HEK293T (cell line): ENCODE measurements at regions not wholly inside any gene's neighbourhood (a gene's known extent, or its start where the extent isn't known, plus 50 kb on each side); places are given as distances from the start of the nearest gene placed in this dataset.

ENCODE experiments used
- HDGF ChIP-seq: fragments of 450-650 bp; IDR thresholded peaks from 2 replicates; pipeline ENCODE4 v1.6.1; 2017; ENCODE audit warnings: antibody characterized with exemption, borderline replicate concordance
- LEF1 ChIP-seq: fragments of 450-650 bp; IDR thresholded peaks from 2 replicates; pipeline ENCODE4 v1.6.1; 2017; ENCODE audit warnings: mild to moderate bottlenecking, borderline replicate concordance
- SP1 ChIP-seq: fragments of 450-650 bp; IDR thresholded peaks from 2 replicates; pipeline ENCODE4 v1.6.1; 2017
- TARDBP ChIP-seq: fragments of 450-650 bp; IDR thresholded peaks from 2 replicates; pipeline ENCODE4 v1.6.1; 2016
- TF ChIP-seq, protein P1 (sequence below): fragments of 450-650 bp; IDR thresholded peaks from 2 replicates; pipeline ENCODE4 v1.6.1; 2016

DNA sequence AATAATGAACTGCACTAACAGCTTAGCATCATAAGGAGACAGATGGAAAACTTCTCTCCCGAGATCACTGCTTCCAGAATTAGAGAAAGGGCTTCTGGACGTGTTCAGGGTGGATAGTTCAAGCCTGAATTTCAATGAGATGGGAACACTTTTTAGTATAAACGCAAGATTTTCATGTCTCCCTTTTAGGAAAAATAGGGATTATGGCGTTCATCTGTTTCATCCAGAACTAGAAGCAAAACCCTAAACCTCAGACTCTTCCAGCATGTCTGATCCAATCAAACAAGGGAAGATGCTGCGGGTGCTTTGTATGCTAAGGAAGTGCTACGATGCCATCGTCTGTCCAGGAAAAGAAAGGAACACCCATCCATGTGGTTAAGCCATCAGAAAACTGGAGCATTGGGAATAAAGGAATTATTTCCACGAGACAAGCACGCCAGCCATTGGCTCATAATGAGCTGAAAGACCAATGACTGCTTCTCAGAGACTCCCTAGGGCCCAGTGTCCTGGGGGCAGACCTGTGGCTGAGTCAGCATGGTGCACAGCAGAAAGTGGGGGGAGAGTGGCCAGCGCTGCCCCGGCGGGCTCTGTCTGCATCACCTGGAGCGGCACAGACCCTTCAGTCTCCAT lies 65.9 kb upstream of the AFF3 start:
- TF ChIP-seq, protein P1, sequence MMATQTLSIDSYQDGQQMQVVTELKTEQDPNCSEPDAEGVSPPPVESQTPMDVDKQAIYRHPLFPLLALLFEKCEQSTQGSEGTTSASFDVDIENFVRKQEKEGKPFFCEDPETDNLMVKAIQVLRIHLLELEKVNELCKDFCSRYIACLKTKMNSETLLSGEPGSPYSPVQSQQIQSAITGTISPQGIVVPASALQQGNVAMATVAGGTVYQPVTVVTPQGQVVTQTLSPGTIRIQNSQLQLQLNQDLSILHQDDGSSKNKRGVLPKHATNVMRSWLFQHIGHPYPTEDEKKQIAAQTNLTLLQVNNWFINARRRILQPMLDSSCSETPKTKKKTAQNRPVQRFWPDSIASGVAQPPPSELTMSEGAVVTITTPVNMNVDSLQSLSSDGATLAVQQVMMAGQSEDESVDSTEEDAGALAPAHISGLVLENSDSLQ: no peak
- no peak for TF ChIP-seq LEF1
- no peak for TF ChIP-seq SP1
- TF ChIP-seq HDGF: no peak
- TF ChIP-seq TARDBP: no peak
